Hematopoietic multipotent progenitor cell treated with erythropoietin and hydrocortisone succinate and interleukin-3 and kit ligand, for 4 days (in vitro differentiated cells): ENCODE measurements at regions not wholly inside any gene's neighbourhood (a gene's known extent, or its start where the extent isn't known, plus 50 kb on each side); places are given as distances from the start of the nearest gene placed in this dataset.
"Not testable (repeated sequence)": the region's sequence is repeated elsewhere in the genome, so short reads cannot be mapped to it uniquely, and the experiment has no call there.

Source experiments
- DNase-seq: peaks from one replicate; pipeline ENCODE4 v3.0.0-alpha.2; 2015

DNA sequence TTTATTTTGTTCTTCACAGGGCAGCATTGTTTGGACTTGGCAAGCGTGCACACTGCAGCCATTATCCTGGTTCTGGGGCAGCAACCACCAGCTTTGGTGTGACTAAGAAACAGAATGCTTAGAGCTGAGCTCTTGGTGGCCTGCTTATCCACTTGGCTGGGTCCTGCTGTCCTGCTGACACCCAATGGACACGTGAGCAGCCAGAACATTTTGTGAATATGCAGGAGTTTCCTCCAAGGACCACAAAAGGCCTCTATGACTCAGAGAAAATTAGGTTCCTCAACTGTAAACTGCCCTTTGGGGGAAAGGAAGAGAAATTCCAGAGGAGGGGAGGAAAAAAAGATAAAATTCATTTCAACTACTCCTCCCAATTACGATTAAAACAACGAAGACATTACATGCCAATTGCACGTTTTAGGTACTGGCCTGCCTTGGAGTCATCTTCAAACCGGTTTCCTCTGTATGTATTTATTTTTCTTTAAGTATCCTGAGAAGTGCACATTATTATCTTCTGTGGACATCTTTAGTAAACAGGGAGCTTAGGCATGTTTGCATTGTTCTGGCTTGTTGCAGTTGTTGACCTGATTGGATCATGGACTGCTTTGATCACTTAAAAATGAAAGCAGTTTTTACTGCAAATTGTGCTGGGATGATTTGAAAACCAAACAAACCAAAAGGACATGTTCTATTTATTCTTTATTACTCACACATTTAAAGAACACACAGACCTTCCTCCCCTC, 82.3 kb upstream of the TLE4 start:
- DNase-seq, result no peak

DNA sequence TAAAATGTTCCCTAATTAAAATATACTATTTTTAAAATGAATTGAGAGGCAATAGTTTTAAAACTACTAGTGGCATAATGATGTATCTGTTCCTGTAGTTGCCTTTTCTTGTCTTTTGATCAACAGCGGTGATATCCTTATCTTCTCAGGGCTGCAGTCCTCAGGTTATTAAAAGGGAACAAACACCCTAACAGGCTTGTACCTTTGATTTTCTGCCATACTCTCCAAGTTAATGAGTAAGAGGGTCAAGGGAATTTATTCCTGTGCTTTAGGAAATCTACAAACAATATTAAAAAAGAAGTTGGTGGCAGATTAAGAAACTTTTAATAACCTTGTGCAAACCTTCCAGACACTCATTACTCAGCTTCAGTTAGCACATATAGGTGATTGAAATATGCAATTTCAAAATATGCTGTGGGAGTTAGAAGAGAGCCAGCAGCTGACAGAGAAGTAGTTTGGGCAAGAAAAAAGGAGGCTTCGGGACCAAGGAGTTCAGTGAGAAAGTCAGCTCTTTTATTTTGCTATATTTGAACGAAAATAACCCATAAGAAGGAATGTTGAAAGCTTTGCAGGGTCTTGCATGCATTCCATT, 81.0 kb upstream of the TLE4 start:
- DNase-seq, result no peak

DNA sequence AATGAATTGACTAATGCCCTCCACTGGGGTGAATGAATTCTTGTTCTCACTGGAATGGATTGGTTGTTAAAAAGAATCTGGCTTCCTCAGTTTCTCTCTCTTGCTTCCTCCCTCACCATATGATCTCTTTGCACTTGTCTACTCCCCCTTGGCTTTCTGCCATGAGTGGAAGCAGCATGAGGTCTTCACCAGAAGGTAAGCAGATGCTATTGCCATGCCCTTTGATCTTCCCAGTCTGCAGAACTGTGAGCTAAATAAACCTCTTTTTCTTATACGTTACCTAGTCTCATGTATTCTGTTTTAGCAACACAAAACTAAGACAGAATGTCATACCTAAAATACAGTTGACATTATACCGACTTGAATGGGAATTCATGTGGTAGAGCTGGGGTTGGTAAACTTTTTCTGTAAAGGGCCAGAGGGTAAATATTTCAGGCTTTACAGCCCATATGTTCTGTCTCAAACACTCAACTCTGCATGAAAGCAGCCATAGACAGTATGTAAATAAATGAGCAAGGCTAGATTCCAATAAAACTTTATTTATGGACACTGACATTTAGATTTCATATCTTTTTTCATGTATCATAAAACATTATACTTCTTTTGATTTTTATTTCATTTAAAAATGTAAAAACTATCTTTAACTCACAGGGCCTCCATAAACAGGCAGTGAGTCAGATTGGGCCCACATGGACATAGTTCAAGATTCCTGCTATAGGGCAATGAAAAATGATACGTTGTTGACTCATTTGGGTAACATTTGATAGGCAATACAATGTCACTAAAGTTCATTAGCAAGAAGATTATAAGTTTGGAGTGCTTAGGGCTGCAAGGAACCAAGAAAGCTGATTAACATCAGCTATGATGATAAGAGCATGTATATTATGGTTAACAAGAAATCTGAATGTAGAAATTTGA, 79.4 kb upstream of the TLE4 start:
- no peak for DNase-seq

DNA sequence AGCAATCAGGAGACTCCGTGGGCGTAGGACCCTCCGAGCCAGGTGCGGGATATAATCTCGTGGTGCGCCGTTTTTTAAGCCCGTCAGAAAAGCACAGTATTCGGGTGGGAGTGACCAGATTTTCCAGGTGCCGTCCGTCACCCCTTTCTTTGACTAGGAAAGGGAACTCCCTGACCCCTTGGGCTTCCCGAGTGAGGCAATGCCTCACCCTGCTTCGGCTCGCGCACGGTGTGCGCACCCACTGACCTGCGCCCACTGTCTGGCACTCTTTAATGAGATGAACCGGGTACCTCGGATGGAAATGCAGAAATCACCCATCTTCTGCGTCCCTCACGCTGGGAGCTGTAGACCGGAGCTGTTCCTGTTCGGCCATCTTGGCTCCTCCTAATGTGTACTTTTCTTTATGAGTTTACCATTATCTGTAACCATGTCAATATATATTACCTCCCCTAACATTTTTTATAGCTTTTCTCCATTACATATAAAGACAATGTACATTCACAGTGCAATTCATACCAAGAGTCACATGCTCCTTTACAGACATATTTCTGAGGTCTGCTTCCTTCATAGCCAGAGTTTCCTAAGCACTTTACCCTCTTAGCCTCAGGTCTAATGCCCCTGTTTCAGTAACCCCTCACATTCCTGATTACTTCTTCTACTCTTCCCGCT, 71.4 kb upstream of the TLE4 start:
- not testable (repeated sequence) for DNase-seq

DNA sequence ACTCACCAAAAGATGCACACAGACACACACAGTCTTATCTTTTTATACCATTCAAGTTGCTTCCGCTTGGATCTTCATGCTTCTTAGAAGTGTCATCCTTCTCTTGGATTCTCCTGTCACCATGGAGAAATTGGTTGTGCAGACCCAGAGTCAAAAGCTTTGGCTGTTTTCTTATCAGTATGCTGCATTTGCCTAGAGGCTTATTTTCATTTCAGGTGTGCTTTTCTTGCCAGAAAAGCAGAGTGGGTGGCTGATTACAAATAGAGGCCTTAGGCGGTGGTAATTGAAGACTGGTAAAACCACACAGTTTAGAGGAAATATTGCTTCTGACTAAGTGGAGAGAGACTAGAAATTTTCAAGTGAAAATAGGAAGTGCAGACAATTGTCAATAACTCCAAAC, 70.2 kb upstream of the TLE4 start:
- no peak for DNase-seq

DNA sequence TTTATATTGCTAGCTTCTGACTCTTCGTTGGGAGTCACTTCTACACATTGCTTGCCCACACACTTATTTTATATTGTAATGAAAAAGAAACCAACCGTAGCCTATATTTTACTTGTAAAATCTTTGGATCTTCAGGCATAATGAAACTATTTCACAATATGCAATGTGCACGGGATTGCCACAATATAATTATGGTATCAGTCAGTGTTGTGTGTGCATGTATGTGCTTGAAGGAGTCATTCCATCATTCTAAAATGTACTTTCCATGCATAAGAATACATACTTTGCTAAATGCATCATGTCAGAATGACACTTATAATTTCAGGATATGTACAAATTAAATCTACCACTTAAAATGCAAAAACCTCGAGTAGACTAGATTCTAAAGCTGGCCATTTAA, 64.0 kb upstream of the TLE4 start:
- DNase-seq, result no peak

DNA sequence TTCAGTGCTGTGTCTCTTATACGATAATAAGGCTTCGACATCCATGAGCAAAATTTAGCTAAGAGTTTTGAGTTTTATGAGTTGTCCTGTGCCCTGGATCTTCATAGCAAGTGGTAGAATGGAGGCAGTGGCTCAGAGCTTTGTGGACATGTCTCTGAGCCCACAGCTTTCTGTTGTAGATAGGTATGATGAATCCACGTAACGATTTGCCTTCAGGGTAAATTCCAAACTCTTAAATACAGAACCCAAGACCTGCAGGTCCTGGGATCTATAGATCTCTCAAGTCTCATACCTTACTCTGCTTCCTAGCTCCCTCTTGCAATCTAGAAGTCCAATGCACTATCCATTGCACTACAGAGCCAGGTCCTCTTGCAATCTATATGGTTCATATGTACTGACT, 59.5 kb upstream of the TLE4 start:
- DNase-seq, result no peak
